Left cardiac atrium (tissue), 4 donors: ENCODE measurements at regions not wholly inside any gene's neighbourhood (a gene's known extent, or its start where the extent isn't known, plus 50 kb on each side); places are given as distances from the start of the nearest gene placed in this dataset.
"Not testable (repeated sequence)": the region's sequence is repeated elsewhere in the genome, so short reads cannot be mapped to it uniquely, and the experiment has no call there.

Source experiments
- ATAC-seq, 2 donors: fragments of 200-7000 bp; cut with Tn5 transposase; one replicate each; pipeline ENCODE4 v1.9.1; 2020; ENCODE audit warnings: mild to moderate bottlenecking in 2 of 2, moderate library complexity in 2 of 2
- DNase-seq: peaks from one replicate; pipeline ENCODE4 v3.0.0-alpha.2; 2020
- intact Hi-C, 2 donors: fragments of 100-400 bp; cut with DNase I; formaldehyde crosslinking; loops; one replicate each; pipeline versions ENCODE4 v1.14.1 to v1.15.1; 2022 to 2023
- donor health status: DM: no; HTN: yes; CAD: no.
- donor health status: DM: no; HTN: yes; CAD: no; lungs with severe emphysema.
- donor health status: DM: yes; HTN: yes; CAD: no.
- donor health status: Dilated cardiomyopathy.

DNA sequence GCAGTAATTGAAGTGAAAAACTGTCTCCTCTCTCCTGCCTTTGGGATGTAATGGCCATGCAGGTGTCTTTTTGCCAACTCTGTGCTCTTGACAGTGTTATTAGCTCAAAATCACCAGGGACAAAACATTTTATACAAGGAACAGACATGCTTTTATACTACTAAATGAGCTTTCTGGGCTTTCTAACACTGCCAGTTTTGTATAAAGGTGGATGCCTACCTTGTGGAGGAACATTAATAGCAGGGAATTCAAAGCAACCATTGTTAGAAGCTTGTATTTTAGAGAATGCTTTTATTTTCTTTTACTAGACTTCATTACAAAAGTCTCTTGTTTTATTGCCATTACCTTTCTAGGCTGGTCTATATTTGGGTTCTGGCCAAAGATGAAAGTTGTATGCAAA is 54.7 kb upstream of the ARSJ start:
- ATAC-seq (no peak), DNase-seq (no peak)
- intact Hi-C loops: no loop called here

DNA sequence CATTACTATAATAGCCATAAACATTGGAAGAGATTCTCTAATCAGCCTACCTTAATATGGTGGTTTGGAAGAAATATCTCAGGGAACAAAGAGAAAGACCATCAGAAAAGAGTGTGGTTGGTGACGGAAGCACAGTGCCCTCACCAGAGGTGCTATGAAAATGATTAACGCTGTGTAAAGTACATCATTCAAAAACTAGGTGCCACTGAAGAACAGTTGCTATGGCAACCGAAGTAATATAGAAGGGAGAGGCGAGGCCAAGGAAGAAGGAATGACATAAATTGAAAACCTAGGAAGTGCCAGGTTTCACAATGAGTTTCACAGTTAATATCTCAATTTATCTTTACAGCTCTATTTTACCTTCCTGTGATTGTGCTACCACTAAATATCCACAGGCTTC is 57.0 kb upstream of the ARSJ start:
- intact Hi-C loops: no loop called here
- DNase-seq (no peak), ATAC-seq (no peak)

- no peak for ATAC-seq
- no peak for DNase-seq
These were observed 57.4 kb upstream of the ARSJ start for GRCh38 chr4:114036864-114037263.

GRCh38 chr4:114037988-114038387 is 58.5 kb upstream of the ARSJ start:
- no peak for ATAC-seq
- intact Hi-C loops: no loop called here
- no peak for DNase-seq

More at GRCh38 chr4:114036864-114037263, 57.4 kb upstream of the ARSJ start:
- intact Hi-C loops: no loop called here

DNA sequence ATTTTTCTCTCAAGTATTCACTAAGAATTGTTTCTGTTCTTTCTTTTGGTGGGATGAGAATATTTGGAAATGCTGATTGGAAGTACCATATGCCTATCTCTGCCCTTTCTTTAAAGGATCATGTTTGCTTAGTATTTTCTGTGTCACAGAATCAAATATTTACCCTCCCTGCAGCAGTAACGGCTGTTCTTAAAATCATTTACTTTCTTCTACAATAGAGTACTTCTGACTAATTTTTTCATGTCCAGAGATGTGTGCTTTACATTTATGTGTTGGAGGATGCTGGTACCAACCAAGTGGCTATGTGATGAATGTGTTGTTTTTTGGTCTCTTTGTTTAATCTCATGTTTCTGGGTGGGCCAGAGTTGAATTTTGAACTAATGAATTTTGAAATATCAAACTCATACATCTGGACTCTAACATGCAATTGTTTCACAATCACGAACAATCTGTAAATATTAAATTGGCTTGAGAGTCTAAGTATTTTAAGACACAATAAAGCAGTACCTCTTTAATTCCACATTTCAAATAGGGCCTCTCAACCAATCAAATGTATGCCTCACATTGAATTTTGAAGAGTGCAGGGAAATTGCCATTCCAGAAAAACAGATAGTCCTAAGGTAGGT is 59.4 kb upstream of the ARSJ start:
- intact Hi-C loops: no loop called here
- no peak for DNase-seq
- no peak for ATAC-seq

DNA sequence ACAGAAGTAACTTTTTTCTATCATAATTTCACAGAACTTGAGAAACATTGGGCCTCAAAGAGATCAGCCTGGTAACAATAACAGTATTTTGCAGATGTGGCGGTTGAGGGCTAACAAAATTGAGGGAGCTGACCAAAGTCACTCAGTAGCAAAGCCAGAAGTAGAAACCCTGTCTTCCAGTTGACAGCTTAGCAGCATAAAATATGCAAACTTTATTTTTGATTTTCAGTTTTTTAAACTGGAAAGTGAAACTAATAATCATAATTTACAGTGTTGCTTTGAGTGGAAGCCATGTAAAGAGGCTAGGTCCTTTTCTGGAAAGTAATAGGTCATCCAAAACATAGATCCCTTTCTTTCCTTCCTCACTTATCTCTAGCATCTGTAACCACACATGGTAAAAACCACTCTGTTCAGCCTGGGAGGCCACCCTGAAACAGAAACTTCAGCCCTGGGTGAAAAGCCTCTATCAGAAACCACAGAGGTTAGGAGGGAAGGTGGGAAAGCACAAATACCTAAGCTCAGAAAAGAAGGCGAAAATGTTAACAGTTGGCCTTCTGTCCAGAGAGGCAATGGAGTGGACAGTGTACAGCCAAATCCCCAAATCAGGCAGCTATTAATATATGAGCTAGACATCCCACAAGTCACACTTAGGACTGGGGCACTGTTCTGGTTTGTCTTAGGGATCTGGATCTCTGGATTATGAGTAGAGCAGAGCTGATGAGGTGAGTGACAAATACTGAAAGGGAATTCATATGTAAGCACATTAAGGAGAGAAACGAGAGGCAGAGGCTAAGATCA is 61.1 kb upstream of the ARSJ start:
- intact Hi-C loops: no loop called here
- ATAC-seq (no peak), DNase-seq (no peak)

- ATAC-seq (no peak), DNase-seq (no peak)
- intact Hi-C loops: no loop called here
These were observed 61.6 kb upstream of the ARSJ start for GRCh38 chr4:114041117-114041475.

- ATAC-seq (no peak), DNase-seq (no peak)
- intact Hi-C loops: no loop called here
These were observed 63.7 kb upstream of the ARSJ start for GRCh38 chr4:114043116-114043515.

DNA sequence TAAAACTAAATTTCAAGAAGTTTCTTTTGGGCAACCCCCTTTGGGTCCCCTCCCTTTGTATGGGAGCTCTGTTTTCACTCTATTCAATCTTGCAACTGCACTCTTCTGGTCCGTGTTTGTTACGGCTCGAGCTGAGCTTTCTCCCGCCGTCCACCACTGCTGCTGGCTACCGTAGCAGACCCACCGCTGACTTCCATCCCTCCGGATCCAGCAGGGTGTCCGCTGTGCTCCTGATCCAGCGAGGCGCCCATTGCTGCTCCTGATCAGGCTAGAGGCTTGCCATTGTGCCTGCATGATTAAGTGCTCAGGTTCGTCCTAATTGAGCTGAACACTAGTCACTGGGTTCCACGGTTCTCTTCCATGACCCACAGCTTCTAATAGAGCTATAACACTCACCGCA is 64.9 kb upstream of the ARSJ start:
- DNase-seq, intact Hi-C loops, ATAC-seq: not testable (repeated sequence)

DNA sequence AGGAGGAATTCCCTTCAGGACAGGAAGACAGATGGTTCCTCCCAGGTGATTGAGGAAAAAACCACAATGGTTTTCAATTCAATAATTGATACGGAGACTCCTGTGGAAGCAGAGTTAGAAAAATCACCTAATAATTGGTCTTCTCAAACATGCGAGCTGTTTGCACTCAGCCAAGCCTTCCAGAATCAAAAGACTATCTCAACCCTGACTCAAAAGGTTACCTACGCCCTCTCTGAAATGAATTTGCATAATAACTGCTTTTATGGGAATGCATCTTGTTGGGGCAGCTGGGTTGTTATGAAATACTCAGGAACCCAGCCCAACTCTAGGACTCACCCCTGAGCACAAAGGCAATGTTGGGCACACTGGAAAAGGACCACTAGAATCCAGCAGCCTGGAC is 66.9 kb upstream of the ARSJ start:
- no peak for DNase-seq
- ATAC-seq: no peak
- intact Hi-C loops: no loop called here

DNA sequence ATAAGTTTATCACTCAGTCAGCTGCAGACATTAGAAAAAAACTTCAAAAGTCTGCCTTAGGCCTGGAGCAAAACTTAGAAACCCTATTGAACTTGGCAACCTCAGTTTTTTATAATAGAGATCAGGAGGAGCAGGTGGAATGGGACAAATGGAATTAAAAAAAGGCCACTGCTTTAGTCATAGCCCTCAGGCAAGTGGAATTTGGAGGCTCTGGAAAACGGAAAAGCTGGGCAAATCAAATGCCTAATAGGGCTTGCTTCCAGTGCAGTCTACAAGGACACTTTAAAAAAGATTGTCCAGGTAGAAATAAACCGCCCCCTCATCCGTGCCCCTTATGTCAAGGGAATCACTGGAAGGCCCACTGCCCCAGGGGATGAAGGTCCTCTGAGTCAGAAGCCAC is 68.7 kb upstream of the ARSJ start:
- DNase-seq, intact Hi-C loops, ATAC-seq: not testable (repeated sequence)

GRCh38 chr4:114052227-114052626 is 72.8 kb upstream of the ARSJ start:
- intact Hi-C loops: no loop called here
- ATAC-seq (peak in 1 of 2 donors; percentile 15), DNase-seq (no peak)

DNA sequence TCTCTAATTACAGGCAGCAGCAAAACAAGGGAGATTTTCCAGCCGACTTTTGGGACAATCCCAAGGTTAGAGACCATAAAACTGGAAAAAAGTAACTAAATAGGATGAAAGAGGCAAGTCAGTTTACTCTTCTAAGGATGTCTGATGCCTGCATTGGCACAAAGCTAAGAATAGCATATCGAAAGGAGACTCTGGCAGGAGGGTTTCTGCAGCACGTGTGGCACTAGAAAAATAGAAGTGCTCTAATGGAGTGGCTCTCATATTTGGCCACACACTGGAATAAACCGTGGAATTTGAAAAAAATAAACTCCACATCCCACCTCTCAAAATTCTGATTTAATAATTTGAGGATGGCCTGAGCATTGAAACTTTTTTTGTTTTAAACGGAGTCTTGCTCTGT is 77.2 kb upstream of the ARSJ start:
- ATAC-seq (no peak), DNase-seq (no peak)
- intact Hi-C loops: no loop called here

- intact Hi-C loops: no loop called here
- ATAC-seq: no peak
- DNase-seq: no peak
These were observed 78.3 kb upstream of the ARSJ start for GRCh38 chr4:114057746-114058145.

- ATAC-seq (no peak), DNase-seq (no peak)
- intact Hi-C loops: no loop called here
These were observed 83.1 kb upstream of the ARSJ start for GRCh38 chr4:114062499-114062898.

- intact Hi-C loops: loop anchor here in 1 of 2 donors (10.0 kb wide), 3 partner anchors 118 to 668 kb away; no protein-coding TSS in a partner anchor
- DNase-seq (no peak), ATAC-seq (no peak)
These were observed 93.3 kb upstream of the ARSJ start for GRCh38 chr4:114072781-114073180.

DNA sequence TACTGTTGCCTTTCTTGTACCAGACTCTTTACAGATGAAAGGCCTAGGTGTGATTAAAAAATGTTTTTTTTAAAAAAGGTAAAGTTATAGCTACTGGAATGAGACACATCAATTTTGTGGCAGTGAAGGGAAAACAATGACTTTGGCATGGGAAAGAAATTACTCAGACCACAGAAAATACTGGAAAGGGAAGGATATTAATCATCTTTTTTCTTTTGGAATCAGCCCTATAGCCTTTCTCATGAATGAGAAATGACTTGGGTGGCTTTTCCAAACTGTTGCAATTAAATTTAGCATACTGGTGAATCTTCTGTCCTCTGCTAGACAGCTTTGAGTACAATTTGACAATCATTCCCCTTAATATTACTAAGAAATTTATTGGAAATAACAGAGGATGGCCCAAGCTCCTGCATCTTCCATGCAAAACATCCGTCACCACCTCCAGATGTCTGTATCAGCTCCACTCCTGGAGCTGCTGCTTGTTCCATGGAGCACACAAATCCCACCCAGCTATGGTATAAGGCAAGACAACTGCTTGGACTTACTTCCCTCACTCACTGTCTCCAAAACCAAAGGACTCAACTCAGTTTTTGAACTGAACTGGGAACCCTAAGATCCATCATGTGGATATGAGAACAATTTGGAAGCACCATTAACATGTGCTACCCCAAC is 97.6 kb upstream of the ARSJ start:
- intact Hi-C loops: loop anchor here in 1 of 2 donors (10.0 kb wide), 3 partner anchors 122 to 672 kb away; no protein-coding TSS in a partner anchor
- ATAC-seq (no peak), DNase-seq (no peak)

GRCh38 chr4:114077610-114078009 is 98.2 kb upstream of the ARSJ start:
- intact Hi-C loops: loop anchor here in 1 of 2 donors (10.0 kb wide), 3 partner anchors 123 to 673 kb away; no protein-coding TSS in a partner anchor
- no peak for DNase-seq
- ATAC-seq: no peak

GRCh38 chr4:114078636-114079035 is 99.2 kb upstream of the ARSJ start:
- intact Hi-C loops: loop anchor here in 1 of 2 donors (10.0 kb wide), 3 partner anchors 124 to 674 kb away; no protein-coding TSS in a partner anchor
- ATAC-seq (no peak), DNase-seq (no peak)

DNA sequence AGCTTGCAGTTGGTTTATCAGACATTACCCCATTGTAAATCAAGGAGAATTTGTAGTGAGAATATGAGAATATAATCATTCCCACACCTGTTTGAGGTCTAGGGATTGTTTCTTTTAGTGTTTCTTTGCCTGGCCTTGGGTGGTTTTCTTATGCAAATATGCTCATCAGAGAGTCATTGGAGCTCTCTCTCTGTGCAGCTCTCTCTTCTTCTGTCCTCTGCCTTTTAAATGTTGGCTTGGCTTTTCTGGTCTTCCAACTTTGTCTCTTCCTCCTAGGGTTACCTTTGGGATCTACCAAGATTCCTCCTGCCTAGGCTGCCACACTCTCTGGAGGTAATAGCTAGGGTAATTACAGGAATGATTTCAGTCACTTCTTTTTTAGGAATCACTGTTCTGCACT is 102.3 kb upstream of the ARSJ start:
- no peak for ATAC-seq
- no peak for DNase-seq
- intact Hi-C loops: no loop called here
